Dedifferentiated amniotic fluid mesenchymal stem cell (primary cell): ENCODE measurements at regions not wholly inside any gene's neighbourhood (a gene's known extent, or its start where the extent isn't known, plus 50 kb on each side); places are given as distances from the start of the nearest gene placed in this dataset.
"Not testable (repeated sequence)": the region's sequence is repeated elsewhere in the genome, so short reads cannot be mapped to it uniquely, and the experiment has no call there.

Experiments used
- DNase-seq: peaks from one replicate; pipeline ENCODE4 v3.0.0-alpha.2; 2016; ENCODE audit errors: extremely low spot score

DNA sequence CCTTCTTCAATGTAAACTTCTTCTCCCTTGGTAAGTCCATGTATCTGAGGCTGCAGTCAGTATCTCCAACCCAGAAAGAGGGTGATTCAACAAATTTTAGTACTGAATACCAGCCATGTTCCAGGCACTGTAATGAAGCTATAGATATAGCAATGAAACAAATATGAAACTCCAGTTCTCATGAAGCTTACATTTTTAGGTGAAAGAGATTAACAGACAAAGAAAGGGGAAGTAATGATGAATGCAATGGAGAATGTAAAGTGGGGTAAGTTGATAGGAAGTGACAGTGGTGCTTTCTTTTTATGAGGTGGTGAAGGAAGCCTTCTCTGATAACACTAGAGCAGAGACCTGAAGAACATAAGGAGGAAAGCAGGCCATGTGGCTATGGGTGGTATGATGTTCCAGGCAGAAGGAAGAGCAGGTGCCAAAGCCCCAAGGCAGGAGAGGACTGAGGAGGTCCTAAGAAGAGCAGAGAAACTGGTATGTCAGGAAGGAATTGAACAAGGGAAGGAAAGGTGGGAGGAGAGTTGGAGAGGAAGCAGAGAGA lies 143.6 kb downstream of the TFAP2B start:
- DNase-seq, result no peak

DNA sequence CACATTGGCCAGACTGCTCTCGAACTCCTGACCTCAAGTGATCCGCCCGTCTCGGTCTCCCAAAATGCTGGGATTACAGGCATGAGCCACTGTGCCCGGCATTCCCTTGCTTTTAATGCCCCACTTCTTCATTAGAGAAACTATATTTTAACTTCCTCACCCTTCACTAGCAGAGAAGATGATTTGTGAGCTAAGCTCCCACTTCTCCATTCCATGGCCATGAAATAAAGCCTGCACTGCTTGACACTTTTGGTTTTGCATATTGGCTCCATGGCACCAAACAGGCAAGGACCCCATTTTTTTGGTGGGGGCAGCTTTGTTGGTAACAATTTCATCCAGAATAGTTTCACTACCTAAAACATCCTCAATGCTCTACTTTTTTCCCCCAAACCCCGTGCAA lies 145.3 kb downstream of the TFAP2B start:
- no peak for DNase-seq

DNA sequence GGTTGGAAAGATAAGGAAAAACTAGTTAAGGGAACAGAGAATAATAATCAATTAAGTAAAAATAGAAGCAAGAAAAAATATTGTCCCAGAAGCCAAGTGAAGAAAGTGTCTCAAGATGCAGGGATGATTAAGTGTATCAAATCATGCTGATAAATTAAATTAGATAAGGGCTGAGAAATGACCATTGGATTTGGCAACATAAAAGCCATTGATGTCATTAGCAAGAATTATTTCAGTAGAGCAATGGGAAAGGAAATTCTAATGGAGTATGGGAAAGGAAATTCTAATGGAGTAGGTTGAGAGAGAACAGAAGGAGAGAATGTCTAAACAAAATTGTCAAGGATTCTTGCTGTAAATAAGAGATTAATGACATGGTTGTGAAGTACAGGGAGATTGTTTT lies 146.8 kb downstream of the TFAP2B start:
- DNase-seq, result no peak

DNA sequence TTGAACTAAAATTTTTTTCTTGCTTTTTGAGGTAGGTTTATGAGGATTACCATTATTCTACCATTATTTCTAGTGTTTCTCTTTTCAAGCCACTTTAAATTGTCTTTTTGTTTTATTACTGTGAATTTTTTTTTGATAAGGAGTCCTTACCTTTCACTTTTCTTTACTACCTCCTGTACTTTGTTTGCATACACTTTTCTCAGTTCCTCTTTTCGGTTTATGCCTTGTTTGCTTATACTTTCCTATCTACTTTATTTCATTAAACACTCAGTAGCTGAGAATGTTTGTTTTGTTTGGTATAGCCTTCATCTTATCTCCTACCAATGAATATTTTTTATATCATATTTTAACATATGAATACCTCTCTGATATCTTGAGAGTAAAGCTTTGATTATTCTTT lies 147.9 kb downstream of the TFAP2B start:
- no peak for DNase-seq

DNA sequence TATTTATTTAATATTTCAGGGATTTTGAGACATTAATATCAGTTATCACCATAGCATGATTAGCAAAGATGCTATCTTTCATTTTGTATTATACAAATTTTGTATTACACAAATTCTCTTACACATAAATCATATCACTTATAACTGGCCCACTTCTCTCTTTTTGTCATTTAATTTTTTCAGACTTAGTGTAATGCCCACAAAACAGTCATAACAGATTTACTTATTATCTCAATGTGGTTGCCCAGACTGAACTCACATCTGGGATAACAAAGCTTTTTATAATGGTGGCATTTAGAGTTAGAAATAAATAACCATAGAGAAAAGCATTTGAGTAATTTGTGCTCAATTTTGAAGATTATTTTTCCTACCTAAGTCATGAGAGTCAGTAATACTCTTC lies 148.3 kb downstream of the TFAP2B start:
- no peak for DNase-seq

DNA sequence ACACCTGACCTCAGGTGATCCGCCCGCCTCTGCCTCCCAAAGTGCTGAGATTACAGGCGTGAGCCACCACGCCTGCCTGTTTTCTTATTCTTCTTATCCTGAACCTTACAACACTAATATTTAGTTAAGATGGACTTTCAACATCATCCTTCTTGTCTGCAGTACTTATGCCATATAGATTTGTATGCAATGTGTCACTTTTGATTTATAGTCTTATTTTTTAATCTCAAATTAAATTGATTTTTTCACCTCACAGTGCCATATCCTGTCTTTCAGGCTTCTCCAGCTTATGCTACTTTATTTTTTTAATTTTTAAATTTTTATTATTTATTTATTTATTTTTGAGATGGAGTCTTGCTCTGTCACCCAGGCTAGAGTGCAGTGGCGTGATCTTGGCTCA lies 149.6 kb downstream of the TFAP2B start:
- not testable (repeated sequence) for DNase-seq

DNA sequence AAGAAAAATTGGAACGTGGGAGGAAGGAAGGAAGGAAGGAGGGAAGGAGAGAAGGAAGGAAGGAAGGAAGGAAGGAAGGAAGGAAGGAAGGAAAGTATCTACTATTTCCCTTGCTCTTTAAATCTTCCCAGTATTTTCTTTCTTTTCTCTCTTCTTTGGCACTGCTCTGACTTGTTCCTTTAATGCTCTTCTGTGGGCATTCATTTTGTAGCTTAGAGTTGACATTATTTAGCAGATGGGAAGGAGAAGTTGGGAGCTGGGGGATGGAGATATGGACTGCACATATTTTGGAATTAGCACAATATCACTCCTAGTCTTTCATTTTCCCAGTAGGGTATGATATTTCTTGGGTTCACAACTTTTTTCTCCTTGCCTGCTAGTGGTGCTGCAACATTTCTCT lies 152.2 kb downstream of the TFAP2B start:
- DNase-seq, result no peak

DNA sequence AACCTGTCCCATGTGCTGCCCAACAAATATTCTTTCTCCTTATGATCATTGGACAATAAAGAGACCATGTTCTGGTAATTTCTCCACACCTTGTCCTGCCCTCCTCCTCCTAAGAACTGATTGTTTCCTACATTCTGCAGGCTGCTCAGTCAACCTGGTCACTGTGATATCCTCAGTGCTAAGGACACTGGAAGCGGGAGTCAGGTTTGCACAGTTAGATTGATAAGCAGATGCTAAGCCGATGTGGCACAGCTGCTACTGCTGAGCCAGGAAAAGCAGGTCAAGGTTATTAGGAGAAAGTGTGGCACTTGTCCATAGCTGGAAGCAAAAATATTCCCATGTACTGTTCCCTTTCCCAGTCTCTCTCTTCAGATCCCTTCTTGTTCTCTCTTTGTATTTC lies 154.8 kb downstream of the TFAP2B start:
- DNase-seq, result no peak

DNA sequence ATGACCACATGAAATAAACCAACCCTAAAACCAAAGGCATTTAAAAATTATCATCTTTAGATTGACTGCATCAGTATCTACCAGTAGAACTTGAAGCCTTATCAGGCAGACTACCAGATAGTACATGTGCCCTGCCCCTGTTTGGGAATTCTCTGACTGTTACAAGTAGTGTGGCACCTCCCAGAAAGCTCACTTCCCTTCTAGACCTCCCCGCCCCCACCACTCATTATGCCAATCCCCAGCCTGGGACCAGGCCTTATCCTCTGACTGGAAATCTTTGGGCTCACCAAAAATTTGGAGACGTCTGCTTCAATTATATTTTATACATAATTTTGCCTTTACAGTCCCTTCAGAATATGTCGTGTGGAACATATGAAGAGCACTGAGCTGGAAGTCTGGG lies 155.6 kb downstream of the TFAP2B start:
- DNase-seq, result no peak

DNA sequence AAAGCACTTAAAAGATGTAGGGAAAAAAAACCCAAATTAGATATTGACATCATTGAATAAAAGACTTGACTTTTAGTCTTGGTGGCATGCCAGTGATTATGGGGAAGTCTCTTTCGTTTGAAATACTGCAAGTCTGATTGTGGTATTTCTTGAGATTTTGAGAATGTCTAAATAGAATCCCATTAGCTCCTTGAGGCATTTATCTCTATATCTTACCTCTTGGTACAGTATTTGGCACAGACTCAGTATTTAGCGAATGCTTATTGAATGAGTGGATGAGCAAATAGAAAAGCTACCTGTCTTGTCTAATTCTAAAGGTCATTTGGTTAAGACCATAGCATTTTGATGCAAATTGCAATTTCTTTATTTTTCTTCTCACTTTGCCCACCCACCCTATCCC lies 156.5 kb downstream of the TFAP2B start:
- no peak for DNase-seq

DNA sequence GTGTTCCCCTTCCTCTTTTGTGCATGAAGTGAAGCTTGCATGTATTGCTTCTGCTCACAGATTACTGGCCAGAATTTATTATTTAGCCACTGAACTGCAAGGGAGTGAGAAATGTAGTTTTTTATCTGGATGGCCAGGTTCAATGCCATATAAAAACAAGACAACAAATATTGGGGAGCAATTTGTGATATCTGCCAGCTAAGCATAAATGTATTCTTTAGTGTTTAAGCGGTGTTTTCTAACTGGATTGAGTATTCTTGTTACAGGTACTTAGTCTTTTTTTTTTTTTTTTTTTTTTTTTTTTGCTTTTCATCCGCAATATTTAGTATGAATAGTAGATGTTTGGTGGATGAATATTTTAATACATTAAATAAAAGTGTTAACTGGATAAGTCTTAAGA lies 158.2 kb downstream of the TFAP2B start:
- no peak for DNase-seq

DNA sequence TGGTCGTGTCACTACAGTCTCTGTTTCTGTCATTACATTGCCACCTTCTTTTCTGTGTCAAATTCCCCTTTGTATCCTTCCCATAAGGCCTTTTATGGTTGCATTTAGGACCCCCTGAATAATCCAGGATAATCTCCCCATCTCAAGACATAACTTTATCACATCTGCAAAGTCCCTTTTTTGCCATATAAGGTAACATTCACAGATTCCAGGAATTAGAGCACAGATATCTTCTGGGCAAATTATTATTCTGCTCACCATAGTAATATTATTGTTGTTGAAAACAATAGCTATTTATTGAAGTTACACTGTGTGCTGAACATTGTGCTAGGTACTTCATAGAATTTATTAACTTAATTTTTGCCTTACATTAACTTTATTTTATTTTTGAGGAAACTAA lies 159.1 kb downstream of the TFAP2B start:
- no peak for DNase-seq

DNA sequence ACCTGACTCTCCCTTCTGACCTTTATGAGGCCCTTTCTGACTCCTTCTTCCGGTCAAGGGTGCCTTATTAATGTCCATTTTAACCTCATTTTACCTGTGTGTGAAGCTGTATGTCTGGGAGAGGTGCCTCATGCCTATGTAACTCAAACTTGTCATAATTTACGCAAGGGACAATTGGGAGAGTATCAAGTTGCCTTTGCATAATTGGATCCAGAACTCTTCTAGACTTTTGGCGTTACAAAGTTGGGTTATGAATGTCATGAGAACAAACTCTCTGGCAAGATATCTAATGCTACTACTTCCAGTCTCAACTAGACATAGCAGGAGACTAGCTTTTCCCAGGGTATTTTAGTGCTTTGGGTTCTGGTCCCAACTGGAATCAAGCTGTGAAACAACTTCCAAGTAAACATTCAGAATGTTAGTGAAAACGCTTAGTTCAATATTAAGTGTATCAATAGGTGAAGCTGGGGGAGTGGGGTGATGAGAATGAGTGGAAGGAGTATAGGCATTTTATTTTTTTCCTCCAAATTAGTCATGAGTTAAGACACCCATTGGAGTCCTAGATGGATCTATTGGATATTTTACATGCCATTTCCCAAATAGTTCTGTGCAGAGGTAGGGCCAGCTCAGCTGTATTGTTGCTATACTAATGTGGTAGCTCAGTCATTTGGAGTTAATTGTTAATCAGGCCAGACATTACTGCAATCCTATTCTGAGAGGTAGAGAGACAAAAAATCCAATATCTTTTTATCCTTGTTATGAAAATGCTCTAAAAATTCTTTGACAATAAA lies 159.9 kb downstream of the TFAP2B start:
- DNase-seq, result no peak

DNA sequence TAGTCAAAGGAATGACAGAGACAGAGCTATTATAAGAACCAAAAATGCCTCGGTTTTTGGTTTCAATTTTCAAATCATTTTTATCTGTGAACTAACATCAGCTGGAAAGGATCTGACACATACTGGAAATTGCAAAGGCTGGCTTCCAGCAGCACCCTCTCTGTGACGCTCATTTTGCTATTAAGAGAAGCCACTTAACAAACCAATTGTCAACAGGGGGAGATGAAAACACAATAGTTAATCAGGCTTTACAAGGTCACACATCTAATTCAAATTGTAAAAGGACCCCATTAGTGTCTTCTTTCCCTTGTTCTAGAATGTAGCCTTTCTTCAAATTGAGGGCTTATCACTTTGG lies 160.5 kb downstream of the TFAP2B start:
- no peak for DNase-seq

DNA sequence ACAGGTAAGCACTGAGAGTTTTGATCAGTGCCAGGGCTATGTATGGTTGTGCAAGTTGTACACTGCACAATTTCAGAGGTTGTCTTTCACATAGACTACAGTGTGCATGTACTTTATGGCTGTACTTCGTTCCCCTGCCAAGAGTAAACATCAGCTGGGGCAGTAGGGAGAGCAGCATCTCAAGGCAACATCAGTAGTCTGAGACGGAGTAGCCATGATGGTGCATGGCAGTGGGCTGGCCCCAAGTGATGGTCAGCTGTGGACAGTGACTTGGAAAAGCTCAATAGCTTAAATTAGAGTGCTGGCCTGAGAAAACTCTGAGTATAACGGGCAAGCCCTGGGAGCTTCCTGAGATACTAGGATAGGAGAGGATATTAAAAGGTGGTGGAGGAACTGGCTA lies 165.5 kb downstream of the TFAP2B start:
- no peak for DNase-seq

DNA sequence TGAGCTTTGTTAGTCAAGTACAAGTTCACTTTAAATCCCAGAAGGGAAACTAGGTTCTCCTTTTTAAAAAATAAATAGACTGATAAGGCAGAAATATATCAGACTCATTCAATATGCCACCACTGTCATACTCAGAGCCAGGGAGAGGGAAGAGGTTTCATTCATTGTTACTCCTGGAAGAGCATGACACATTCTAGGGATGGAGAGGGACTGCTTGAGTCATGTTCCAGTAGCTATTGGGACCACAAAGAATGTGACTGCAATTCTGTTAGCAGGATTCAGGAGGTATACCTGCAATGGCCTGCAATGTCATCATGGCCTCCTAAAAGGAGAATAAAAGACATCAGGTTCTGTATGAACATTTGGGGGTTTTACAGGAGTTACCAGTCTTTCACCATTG lies 167.6 kb downstream of the TFAP2B start:
- DNase-seq, result no peak

DNA sequence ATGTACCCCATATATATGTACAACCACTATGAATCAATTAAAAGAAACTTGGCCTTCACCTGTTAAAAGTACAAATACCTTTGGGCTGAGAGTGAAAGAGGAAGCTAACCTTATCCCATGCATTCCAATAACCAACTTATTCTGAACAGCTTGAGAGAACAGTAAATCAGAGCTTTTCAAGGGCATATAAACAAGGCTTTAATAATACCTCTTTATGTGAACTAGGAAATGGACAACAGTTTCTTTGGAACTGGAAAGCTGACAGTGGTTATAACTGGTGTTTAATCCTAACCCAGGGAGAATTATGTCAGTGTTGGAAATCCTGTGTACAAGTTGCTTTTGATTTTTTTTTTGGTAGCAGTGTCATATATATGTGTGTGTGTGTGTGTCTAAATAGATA lies 170.5 kb downstream of the TFAP2B start:
- no peak for DNase-seq

DNA sequence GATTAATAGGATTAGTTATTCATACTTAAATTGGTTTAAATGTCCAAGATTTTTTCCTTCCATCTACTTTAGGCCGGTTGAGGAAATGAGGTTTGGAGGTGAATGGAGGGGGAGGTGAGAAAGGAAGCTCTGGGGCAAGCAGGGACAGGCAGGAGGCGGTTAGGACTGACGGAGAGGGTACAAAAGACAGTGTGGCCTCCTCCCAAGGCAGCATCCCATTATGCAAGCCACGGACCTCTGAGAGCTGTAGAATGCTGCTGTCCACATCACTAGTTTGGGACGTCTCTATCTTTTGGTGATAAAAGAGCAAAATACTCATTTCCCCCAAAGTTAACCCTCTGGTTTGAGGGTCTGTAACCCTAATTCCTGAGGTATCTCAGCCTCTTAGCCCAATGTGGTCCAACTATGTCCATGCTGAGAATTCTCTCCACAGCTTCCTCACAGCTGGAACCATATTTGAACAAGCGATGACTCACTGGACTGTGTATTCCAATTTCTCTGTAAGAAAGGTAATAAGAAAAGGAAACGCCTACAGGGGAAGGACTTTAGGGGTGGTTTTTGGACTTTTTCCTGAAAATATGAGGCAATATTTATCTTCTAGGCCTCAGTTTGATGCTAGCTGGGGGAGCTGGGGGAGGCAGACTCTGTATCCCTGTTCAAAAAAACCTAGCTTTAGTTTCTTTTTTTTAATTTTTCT lies 172.2 kb downstream of the TFAP2B start:
- DNase-seq, result no peak

DNA sequence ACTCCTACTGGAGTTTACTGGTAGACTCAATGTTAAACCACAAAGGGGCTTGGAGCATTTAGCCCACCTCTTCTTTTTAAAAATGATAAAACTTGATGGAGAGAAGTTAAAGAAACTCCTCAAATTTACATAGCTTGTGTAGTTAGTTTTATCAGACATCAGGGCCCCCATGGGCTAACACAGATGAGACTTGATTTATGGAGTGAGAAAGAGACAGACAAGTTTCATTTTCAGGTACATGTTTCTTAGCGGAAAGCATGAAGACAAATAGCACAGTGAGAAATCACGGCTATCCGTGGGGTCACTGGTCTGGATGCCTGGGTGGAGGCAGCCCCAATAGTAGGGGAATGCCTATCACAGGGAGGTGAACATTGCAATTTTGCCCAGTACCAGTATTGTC lies 173.6 kb downstream of the TFAP2B start:
- no peak for DNase-seq

DNA sequence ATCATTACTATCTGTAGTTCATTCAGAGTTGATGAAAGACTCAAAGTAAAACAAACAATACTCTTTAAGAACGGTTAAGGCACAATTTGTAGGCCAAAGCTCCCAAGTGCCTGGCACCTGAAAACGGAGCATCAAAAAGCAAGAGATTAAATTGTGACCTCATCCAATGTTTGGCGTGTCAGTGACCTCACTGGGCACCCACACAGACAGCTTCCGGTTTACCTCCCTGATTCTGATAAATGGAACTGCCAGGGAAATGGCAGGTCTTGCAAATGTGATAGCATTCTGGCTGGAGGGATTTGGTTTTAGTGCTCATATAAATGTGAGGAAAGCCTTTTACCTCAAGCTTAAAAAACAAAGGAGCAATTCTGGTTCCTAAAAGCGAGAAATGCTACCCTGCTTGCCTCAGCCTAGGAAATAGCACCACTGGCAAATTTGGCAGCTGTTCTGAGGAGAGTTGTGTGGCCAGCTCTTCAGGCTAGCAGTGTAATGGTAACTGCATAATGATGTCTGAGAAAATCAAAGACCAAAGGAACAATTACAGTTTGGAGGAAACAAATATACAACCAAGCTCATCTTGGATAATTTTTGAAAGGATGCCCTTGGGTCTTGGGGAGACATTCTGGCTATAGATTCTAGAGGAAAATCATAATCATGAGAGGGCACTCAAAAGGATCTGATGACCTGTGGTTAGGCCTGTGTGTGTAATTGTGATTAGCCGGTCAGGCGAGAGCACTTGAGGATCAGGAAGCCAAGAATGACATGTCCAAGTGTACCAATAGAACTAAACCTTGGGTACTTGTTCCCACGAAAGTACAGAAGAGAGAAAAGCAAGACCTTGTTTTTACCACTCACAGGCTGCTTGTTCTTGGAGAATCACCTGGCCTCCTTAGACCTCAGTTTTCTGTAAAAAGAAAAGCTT lies 174.3 kb downstream of the TFAP2B start:
- DNase-seq, result no peak

DNA sequence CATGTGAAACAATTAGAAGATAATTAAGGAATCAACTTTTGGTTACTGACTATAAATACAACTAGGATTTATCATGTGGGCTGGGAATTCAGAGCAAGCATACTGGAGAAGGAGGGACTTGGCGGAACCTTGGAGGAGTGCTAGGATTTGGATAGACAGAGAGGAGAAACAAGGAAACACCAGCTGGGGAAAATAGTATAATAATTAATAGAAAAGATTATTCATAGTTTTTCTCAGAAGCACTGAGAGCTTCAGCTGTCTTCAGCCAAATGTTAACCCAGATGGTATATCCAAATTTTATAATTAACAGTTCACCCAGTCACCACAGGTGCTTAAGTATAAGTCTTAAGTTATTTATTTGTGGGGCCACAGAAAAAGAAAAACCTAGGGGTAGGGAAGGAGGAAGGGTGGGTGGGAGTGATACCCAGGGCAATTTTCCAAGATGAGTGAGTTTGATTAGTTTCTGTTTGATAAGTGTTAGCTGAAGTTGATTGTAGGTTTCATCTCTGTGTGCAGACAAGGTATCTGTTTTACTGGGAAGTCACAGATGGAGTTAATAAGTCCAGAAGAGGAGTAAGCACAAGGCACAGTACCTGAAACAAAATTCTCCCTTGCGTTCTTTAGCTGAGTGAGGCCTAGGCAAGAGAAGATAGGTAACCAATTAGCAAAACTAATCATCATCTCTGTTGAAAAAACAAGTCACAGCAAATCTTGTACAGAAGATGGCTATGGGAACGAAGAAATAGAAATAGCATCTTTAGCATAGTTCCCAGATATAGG lies 175.5 kb downstream of the TFAP2B start:
- DNase-seq, result no peak

DNA sequence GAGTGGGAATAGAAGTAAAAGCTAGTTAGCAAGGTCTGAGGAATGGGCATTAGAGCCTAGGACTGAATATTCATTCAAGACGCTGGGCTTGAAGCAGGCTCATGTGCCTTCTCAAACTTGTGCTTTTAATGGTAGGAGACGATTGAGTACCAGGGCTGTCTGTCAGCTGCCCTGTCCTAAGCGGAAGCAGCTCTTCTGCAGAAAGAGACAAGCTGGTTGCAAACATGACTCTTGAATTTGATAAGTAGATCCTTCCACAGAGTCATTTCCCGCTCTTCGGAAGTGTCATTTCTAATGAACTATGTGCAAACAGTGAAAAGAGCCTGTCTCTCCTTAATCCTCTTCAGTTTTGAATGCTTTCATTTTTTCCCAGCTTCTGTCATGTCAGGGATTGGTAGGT lies 176.4 kb downstream of the TFAP2B start:
- no peak for DNase-seq
